Prostate gland (tissue), 2 donors: ENCODE measurements at regions not wholly inside any gene's neighbourhood (a gene's known extent, or its start where the extent isn't known, plus 50 kb on each side); places are given as distances from the start of the nearest gene placed in this dataset.

ENCODE experiments used
- CTCF ChIP-seq, 4 experiments: fragments of 200-600 bp in 2 of 4; fragments of 450-650 bp in 2 of 4; sonication (generic) in 2 of 4; IDR thresholded peaks; 1 replicate in 3 of 4; 2 replicates in 1 of 4; pipeline ENCODE4 v1.5.1; 2016 to 2019; ENCODE audit warnings: antibody characterized with exemption in 4 of 4, mild to moderate bottlenecking in 2 of 4, moderate library complexity in 2 of 4
- POLR2A ChIP-seq: fragments of 450-650 bp; IDR thresholded peaks from one replicate; pipeline ENCODE4 v1.6.1; 2016; ENCODE audit warnings: antibody characterized with exemption, mild to moderate bottlenecking

DNA sequence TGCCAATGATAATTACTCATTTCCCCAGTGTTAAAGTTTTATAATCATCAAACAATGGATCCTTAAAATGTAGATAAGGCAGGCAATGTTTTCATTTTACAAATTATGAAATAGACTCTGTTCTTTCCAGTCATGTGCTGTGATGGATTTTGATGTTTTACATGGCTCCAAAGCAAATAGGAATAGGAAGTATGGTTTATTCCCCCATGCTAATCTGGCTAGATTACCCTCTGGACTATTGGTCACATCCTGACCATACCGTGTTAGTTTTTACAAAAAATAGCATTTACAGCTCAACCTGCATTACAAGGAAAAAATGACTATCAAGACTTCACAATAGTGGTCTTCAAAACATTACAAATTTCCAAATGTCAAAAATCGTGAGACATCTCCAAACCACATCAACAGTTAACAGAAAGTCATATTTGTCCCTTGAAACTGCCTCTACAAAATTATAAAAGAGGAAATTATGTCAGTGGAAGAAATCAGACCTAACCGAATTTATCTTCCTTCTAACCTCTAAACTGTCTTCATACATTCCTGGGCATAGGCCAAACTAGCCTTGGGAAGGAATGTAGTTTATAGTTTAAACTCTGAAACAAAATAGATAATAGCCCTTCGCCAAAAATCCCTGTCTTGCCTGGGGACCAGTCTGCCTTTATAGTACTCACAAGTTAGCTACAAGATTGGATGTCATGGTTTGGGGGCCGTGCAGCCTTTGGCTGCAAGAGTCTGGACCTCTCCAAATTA lies 1941.2 kb upstream of the CELF4 start:
- TF ChIP-seq POLR2A (no peak), CTCF (IDR thresholded peaks at IDR 0.05) (no peak)
